ENCODE measurements at regions not wholly inside any gene's neighbourhood (a gene's known extent, or its start where the extent isn't known, plus 50 kb on each side); places are given as distances from the start of the nearest gene placed in this dataset.

- no peak for TF ChIP-seq YY1 (IDR thresholded peaks at IDR 0.05; ENCODE audit: insufficient read depth, insufficient read length)
- no peak for TF ChIP-seq SUZ12 (IDR thresholded peaks at IDR 0.05; ENCODE audit: extremely low read depth, insufficient read depth, insufficient read length)
Observed at GRCh38 chr6:99147206-99147605, 199.5 kb upstream of the FBXL4 start.
